Ascending aorta (tissue), 2 donors: ENCODE measurements at regions not wholly inside any gene's neighbourhood (a gene's known extent, or its start where the extent isn't known, plus 50 kb on each side); places are given as distances from the start of the nearest gene placed in this dataset.

Experiments used
- DNase-seq, 2 donors: peaks; one replicate each; pipeline ENCODE4 v3.0.0-alpha.2; 2019; ENCODE audit warnings: low spot score in 2 of 2
- H3K27ac ChIP-seq, 2 donors: fragments of 200-600 bp; sonication (generic); one replicate each; pipeline ENCODE4 v1.5.1; 2016 to 2017; ENCODE audit warnings: mild to moderate bottlenecking in 1 of 2
- H3K27me3 ChIP-seq: fragments of 200-600 bp; sonication (generic); one replicate; pipeline ENCODE4 v1.5.1; 2017
- H3K36me3 ChIP-seq, 2 donors: fragments of 200-600 bp; sonication (generic); one replicate each; pipeline ENCODE4 v1.5.1; 2016
- H3K4me1 ChIP-seq, 2 donors: fragments of 200-600 bp; sonication (generic); one replicate each; pipeline ENCODE4 v1.5.1; 2016 to 2017; ENCODE audit warnings: mild to moderate bottlenecking in 1 of 2
- H3K4me3 ChIP-seq, 2 donors: fragments of 200-600 bp; sonication (generic); one replicate each; pipeline ENCODE4 v1.5.1; 2016 to 2017; ENCODE audit warnings: mild to moderate bottlenecking in 1 of 2
- H3K9me3 ChIP-seq, 2 donors: fragments of 200-600 bp; sonication (generic); one replicate each; pipeline ENCODE4 v1.5.1; 2016
- intact Hi-C: fragments of 100-400 bp; cut with DNase I; formaldehyde crosslinking; loops from one replicate; pipeline ENCODE4 v1.15.1; 2023
- TF ChIP-seq, protein P1 (sequence below), 3 experiments: fragments of 200-600 bp in 2 of 3; fragments of 450-650 bp in 1 of 3; sonication (generic) in 2 of 3; IDR thresholded peaks; one replicate each; pipeline ENCODE4 v1.5.1; 2016 to 2019; ENCODE audit warnings: antibody characterized with exemption in 3 of 3, mild to moderate bottlenecking in 1 of 3, moderate library complexity in 1 of 3

GRCh38 chr7:115230882-115231571 lies 309.1 kb downstream of the MDFIC start:
- Histone ChIP-seq H3K4me1 (peaks cover 0 to 9% of the 10 kb centered on the region in 2 donors), H3K36me3 (no peaks in the 10 kb centered on the region), H3K4me3 (no peak overlapping the region), H3K27me3 (no peaks in the 10 kb centered on the region), H3K9me3 (peaks cover 0 to 8% of the 10 kb centered on the region in 2 donors), H3K27ac (no peak overlapping the region)
- intact Hi-C loops, result no loop called here
- TF ChIP-seq, protein P1, sequence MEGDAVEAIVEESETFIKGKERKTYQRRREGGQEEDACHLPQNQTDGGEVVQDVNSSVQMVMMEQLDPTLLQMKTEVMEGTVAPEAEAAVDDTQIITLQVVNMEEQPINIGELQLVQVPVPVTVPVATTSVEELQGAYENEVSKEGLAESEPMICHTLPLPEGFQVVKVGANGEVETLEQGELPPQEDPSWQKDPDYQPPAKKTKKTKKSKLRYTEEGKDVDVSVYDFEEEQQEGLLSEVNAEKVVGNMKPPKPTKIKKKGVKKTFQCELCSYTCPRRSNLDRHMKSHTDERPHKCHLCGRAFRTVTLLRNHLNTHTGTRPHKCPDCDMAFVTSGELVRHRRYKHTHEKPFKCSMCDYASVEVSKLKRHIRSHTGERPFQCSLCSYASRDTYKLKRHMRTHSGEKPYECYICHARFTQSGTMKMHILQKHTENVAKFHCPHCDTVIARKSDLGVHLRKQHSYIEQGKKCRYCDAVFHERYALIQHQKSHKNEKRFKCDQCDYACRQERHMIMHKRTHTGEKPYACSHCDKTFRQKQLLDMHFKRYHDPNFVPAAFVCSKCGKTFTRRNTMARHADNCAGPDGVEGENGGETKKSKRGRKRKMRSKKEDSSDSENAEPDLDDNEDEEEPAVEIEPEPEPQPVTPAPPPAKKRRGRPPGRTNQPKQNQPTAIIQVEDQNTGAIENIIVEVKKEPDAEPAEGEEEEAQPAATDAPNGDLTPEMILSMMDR (IDR thresholded peaks at IDR 0.05), result no peak
- DNase-seq, result no peak

- DNase-seq, result no peak
- Histone ChIP-seq H3K4me3 (no peak overlapping the region), H3K4me1 (peaks cover 0 to 9% of the 10 kb centered on the region in 2 donors), H3K9me3 (no peaks in the 10 kb centered on the region), H3K36me3 (no peaks in the 10 kb centered on the region), H3K27me3 (no peaks in the 10 kb centered on the region), H3K27ac (no peak overlapping the region)
- intact Hi-C loops, result no loop called here
- TF ChIP-seq, protein P1 (IDR thresholded peaks at IDR 0.05), result no peak
Measured at GRCh38 chr7:115229401-115230105, 307.7 kb downstream of the MDFIC start.

GRCh38 chr7:115227473-115228235 lies 305.8 kb downstream of the MDFIC start:
- intact Hi-C loops, result no loop called here

DNA sequence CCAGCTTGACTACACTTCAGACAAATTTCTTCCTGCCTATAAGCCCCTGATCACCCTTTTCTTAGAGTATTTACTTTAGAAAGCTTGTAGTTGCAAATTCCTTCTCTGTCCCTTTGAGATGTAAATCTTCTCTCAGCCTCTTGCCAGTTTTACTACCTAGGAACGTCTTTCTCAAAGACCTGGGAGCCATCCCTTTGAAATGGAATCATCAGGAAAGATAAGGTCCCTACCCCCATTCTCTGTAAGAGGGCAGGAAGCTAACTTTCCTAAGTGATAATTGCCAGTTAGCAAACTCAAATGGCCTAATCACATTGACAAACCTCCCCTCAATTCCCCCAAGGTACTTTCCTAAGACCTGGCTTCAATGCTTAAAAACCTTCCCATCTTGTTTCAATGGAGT lies 304.5 kb downstream of the MDFIC start:
- Histone ChIP-seq H3K4me1 (peaks cover 0 to 8% of the 10 kb centered on the region in 2 donors), H3K27ac (no peak overlapping the region), H3K4me3 (no peak overlapping the region), H3K36me3 (no peaks in the 10 kb centered on the region), H3K9me3 (no peaks in the 10 kb centered on the region), H3K27me3 (no peaks in the 10 kb centered on the region)
- intact Hi-C loops, result no loop called here
- TF ChIP-seq, protein P1 (IDR thresholded peaks at IDR 0.05), result no peak
- no peak for DNase-seq

More at GRCh38 chr7:115227473-115228235, 305.8 kb downstream of the MDFIC start:
- Histone ChIP-seq H3K9me3 (no peaks in the 10 kb centered on the region), H3K4me3 (no peak overlapping the region), H3K27ac (no peak overlapping the region), H3K4me1 (peaks cover 0 to 9% of the 10 kb centered on the region in 2 donors), H3K36me3 (no peaks in the 10 kb centered on the region), H3K27me3 (no peaks in the 10 kb centered on the region)
- no peak for DNase-seq
- TF ChIP-seq, protein P1 (IDR thresholded peaks at IDR 0.05), result no peak

- Histone ChIP-seq H3K36me3 (no peaks in the 10 kb centered on the region), H3K4me3 (no peak overlapping the region), H3K4me1 (peaks cover 0 to 2% of the 10 kb centered on the region in 2 donors), H3K27me3 (no peaks in the 10 kb centered on the region), H3K9me3 (no peaks in the 10 kb centered on the region), H3K27ac (no peak overlapping the region)
- intact Hi-C loops, result no loop called here
- TF ChIP-seq, protein P1 (IDR thresholded peaks at IDR 0.05), result no peak
- DNase-seq, result no peak
Measured at GRCh38 chr7:115224922-115225321, 303.0 kb downstream of the MDFIC start.
